IMR-90 (cell line): ENCODE measurements at regions not wholly inside any gene's neighbourhood (a gene's known extent, or its start where the extent isn't known, plus 50 kb on each side); places are given as distances from the start of the nearest gene placed in this dataset.

Experiments used
- ATAC-seq: fragments of 200-7000 bp; cut with Tn5 transposase; 2 replicates; pipeline ENCODE4 v1.9.1; 2020; ENCODE audit warnings: low read depth, mild to moderate bottlenecking, moderate library complexity
- BruUV-seq: library from RNA; stranded (reverse); fragments of 400-500 nt; replicated peaks from 2 replicates; lab custom pipeline; 2021; lab: Mats Ljungman, UMichigan
- CTCF ChIA-PET: fragments of 300-600 bp; formaldehyde crosslinking; extraction: SDS; loops from one replicate; lab custom pipeline; 2021; ENCODE audit warnings: antibody characterized with exemption; lab: Yijun Ruan, JAX
- POLR2A ChIA-PET: fragments of 300-600 bp; sonication (Branson Sonifier 250); formaldehyde crosslinking; loops from one replicate; lab custom pipeline; 2022; ENCODE audit warnings: antibody characterized with exemption; ENCODE audit not compliant: unreplicated experiment; lab: Charles Lee
- DNase-seq: peaks from one replicate; pipeline ENCODE4 v3.0.0; 2013
- H2AFZ ChIP-seq: replicated peaks from 2 replicates; pipeline ENCODE3; 2013; ENCODE audit warnings: low read length, mild to moderate bottlenecking; ENCODE audit not compliant: poor library complexity
- H2AK5ac ChIP-seq: 2 replicates; pipeline ENCODE4 v1.6.1; 2013; ENCODE audit warnings: low read depth, low read length, inconsistent platforms
- H2AK9ac ChIP-seq: replicated peaks from 2 replicates; pipeline ENCODE3; 2013; ENCODE audit warnings: mild to moderate bottlenecking, low read depth, low read length, moderate library complexity; ENCODE audit not compliant: poor library complexity
- H2BK120ac ChIP-seq: 2 replicates; pipeline ENCODE4 v1.6.1; 2013; ENCODE audit warnings: low read depth, low read length, inconsistent platforms
- H2BK15ac ChIP-seq: 3 replicates; pipeline ENCODE4 v1.6.1; 2013; ENCODE audit warnings: low read depth, low read length, inconsistent platforms
- H2BK20ac ChIP-seq: 2 replicates; pipeline ENCODE4 v1.6.1; 2013; ENCODE audit warnings: low read depth, mild to moderate bottlenecking, inconsistent platforms, low read length, moderate library complexity
- H2BK5ac ChIP-seq: 2 replicates; pipeline ENCODE4 v1.6.1; 2013; ENCODE audit warnings: mild to moderate bottlenecking, low read depth, low read length, inconsistent platforms; ENCODE audit not compliant: poor library complexity, severe bottlenecking
- H3K14ac ChIP-seq: replicated peaks from 2 replicates; pipeline ENCODE4 v1.6.1; 2013; ENCODE audit warnings: low read depth, low read length, inconsistent platforms
- H3K18ac ChIP-seq: 2 replicates; pipeline ENCODE4 v1.6.1; 2013; ENCODE audit warnings: low read depth, low read length, control low read depth
- H3K23ac ChIP-seq: 2 replicates; pipeline ENCODE4 v1.6.1; 2013; ENCODE audit warnings: low read depth, low read length, inconsistent platforms
- H3K27ac ChIP-seq: 2 replicates; pipeline ENCODE4 v1.5.1; 2013; ENCODE audit warnings: mild to moderate bottlenecking, control low read depth, low read length; ENCODE audit not compliant: insufficient read depth
- H3K27me3 ChIP-seq: 2 replicates; pipeline ENCODE4 v1.6.1; 2013; ENCODE audit warnings: low read length; ENCODE audit not compliant: control insufficient read depth, insufficient read depth
- H3K36me3 ChIP-seq: 2 replicates; pipeline ENCODE4 v1.6.1; 2013; ENCODE audit warnings: low read length, mixed read lengths; ENCODE audit not compliant: control insufficient read depth, insufficient read depth
- H3K4ac ChIP-seq: 2 replicates; pipeline ENCODE4 v1.6.1; 2013; ENCODE audit warnings: low read depth, low read length, inconsistent platforms
- H3K4me1 ChIP-seq: 2 replicates; pipeline ENCODE4 v1.6.1; 2013; ENCODE audit warnings: low read length, mixed read lengths; ENCODE audit not compliant: control insufficient read depth, insufficient read depth
- H3K4me2 ChIP-seq: 2 replicates; pipeline ENCODE4 v1.6.1; 2013; ENCODE audit warnings: low read depth, mild to moderate bottlenecking, control low read depth, low read length, moderate library complexity
- H3K4me3 ChIP-seq: 2 replicates; pipeline ENCODE4 v1.5.1; 2013; ENCODE audit warnings: low read depth, mild to moderate bottlenecking, control low read depth, low read length, moderate library complexity; ENCODE audit not compliant: insufficient read depth
- H3K56ac ChIP-seq: 2 replicates; pipeline ENCODE4 v1.6.1; 2013; ENCODE audit warnings: low read length, inconsistent platforms; ENCODE audit not compliant: insufficient read depth; ENCODE audit errors: extremely low read depth
- H3K79me1 ChIP-seq, 2 experiments: 2 replicates each; pipeline ENCODE4 v1.6.1; 2013; ENCODE audit warnings: low read length in 2 of 2, inconsistent platforms in 1 of 2, low read depth in 1 of 2
- H3K9ac ChIP-seq: 2 replicates; pipeline ENCODE4 v1.6.1; 2013; ENCODE audit warnings: low read depth, low read length, control low read depth
- H3K9me1 ChIP-seq: 2 replicates; pipeline ENCODE4 v1.6.1; 2013; ENCODE audit warnings: low read length, inconsistent platforms; ENCODE audit not compliant: insufficient read depth
- H3K9me3 ChIP-seq: 2 replicates; pipeline ENCODE4 v1.6.1; 2013; ENCODE audit warnings: low read length; ENCODE audit not compliant: control insufficient read depth, insufficient read depth
- H4K20me1 ChIP-seq: 2 replicates; pipeline ENCODE4 v1.6.1; 2013; ENCODE audit warnings: low read length, inconsistent platforms; ENCODE audit not compliant: insufficient read depth
- H4K5ac ChIP-seq: 2 replicates; pipeline ENCODE4 v1.6.1; 2013; ENCODE audit warnings: mild to moderate bottlenecking, low read depth, low read length, control low read depth
- H4K8ac ChIP-seq, 2 experiments: 2 replicates each; pipeline ENCODE4 v1.6.1; 2013; ENCODE audit warnings: low read depth in 2 of 2, low read length in 2 of 2, control low read depth in 1 of 2, inconsistent platforms in 1 of 2
- H4K91ac ChIP-seq: 2 replicates; pipeline ENCODE4 v1.6.1; 2013; ENCODE audit warnings: low read depth, low read length, inconsistent platforms; ENCODE audit not compliant: insufficient read depth
- BHLHE40 ChIP-seq: fragments of 150-350 bp; IDR thresholded peaks from 2 replicates; pipeline ENCODE4 v1.6.1; 2016; ENCODE audit warnings: mild to moderate bottlenecking, low read depth, low read length
- FOS ChIP-seq: fragments of 150-350 bp; IDR thresholded peaks from 2 replicates; pipeline ENCODE4 v1.6.1; 2016; ENCODE audit warnings: low read depth, low read length
- RCOR1 ChIP-seq: IDR thresholded peaks from 2 replicates; pipeline ENCODE4 v1.6.1; 2012; ENCODE audit warnings: mild to moderate bottlenecking, low read length, improper control_type of control experiment; ENCODE audit not compliant: insufficient replicate concordance
- RFX5 ChIP-seq: IDR thresholded peaks from 2 replicates; pipeline ENCODE4 v1.8.0; 2012; ENCODE audit warnings: low read depth, mild to moderate bottlenecking, low read length, moderate library complexity
- WGBS, 2 experiments: methylation state at CpG; one replicate each; pipeline versions ENCODE4 v1.1.5 to v1.1.7; 2013; ENCODE audit warnings: missing lambda C conversion rate in 2 of 2; ENCODE audit not compliant: insufficient read length in 1 of 2; ENCODE audit errors: extremely low coverage in 2 of 2; 5-methylcytosine and 5-hydroxymethylcytosine counted together
- dilution Hi-C: fragments of 300-500 bp; cut with HindIII; formaldehyde crosslinking; loops from one replicate; pipeline ENCODE4 v1.14.3; 2018; ENCODE audit warnings: low sequenced_read_pairs; ENCODE audit not compliant: unreplicated experiment
- in situ Hi-C: fragments of 300-500 bp; cut with MboI; formaldehyde crosslinking; loops from 3 replicates; pipeline ENCODE4 v1.14.3; 2019; ENCODE audit warnings: low sequenced_read_pairs, inconsistent platforms, mixed read lengths
- intact Hi-C: fragments of 100-400 bp; cut with micrococcal nuclease; formaldehyde crosslinking; loops from 2 replicates; pipeline ENCODE4 v1.10.0; 2022

GRCh38 chr1:55535724-55536544 is 320.8 kb upstream of the USP24 start:
- intact Hi-C loops = no loop called here
- H3K9me3 ChIP-seq = no peaks in the 10 kb centered on the region
- no peaks in the 10 kb centered on the region for H3K36me3 ChIP-seq
- H4K91ac ChIP-seq = no peak overlapping the region
- H2AK5ac ChIP-seq = no peak overlapping the region
- no peak for DNase-seq
- no peak overlapping the region for H2BK120ac ChIP-seq
- 0 out of 3 replicates have a peak overlapping the region, but pooled peaks have one; percentile 0 for H2BK15ac ChIP-seq
- no peak overlapping the region for H3K4me3 ChIP-seq
- H3K18ac ChIP-seq = peak overlapping the region; percentile 89
- peak; percentile 14; the same call in 1 of the 2 replicates for ATAC-seq
- 0 out of 2 replicates have a peak overlapping the region, but pooled peaks have one; percentile 17 for H3K14ac ChIP-seq
- no peaks in the 10 kb centered on the region for H3K27me3 ChIP-seq
- no peak overlapping the region for H3K4ac ChIP-seq
- peak overlapping the region; percentile 19; the same call in 1 of the 2 replicates for H3K4me2 ChIP-seq
- H2AFZ ChIP-seq = no peak overlapping the region
- no peak overlapping the region for H2AK9ac ChIP-seq
- no peak overlapping the region for H3K23ac ChIP-seq
- no peak overlapping the region for H2BK5ac ChIP-seq
- no peaks in the 10 kb centered on the region for H3K9me1 ChIP-seq
- H4K20me1 ChIP-seq = no peaks in the 10 kb centered on the region
- H2BK20ac ChIP-seq = no peak overlapping the region
- 0 out of 2 replicates have a peak, but pooled peaks cover 2% of the 10 kb centered on the region for H3K4me1 ChIP-seq
- dilution Hi-C loops = no loop called here
- no peak overlapping the region for H3K56ac ChIP-seq
- no peak overlapping the region for H4K8ac ChIP-seq
- peak overlapping the region; percentile 49; the same call in 1 of the 2 replicates for H3K27ac ChIP-seq
- peak overlapping the region; percentile 57; the same call in 1 of the 2 replicates for H3K9ac ChIP-seq
- peak overlapping the region; percentile 80; the same call in 1 of the 2 replicates for H4K5ac ChIP-seq
- ChIA-PET POLR2A (no interaction called here), CTCF (interaction anchor here (0.5 kb wide), 1 partner anchor 156 kb away, joined by 3 read pairs; no protein-coding TSS in a partner anchor)
- BruUV-seq = no TSS peak
- no peaks in the 10 kb centered on the region for H3K79me1 ChIP-seq
- WGBS, 2 experiments = no CpG with 5 or more reads among the region's 4 CpGs
- in situ Hi-C loops = no loop called here
- no peak for TF ChIP-seq RCOR1
- no peak for TF ChIP-seq FOS
- no peak for TF ChIP-seq RFX5
- no peak for TF ChIP-seq BHLHE40
